GM21360 (cell line): ENCODE measurements at regions not wholly inside any gene's neighbourhood (a gene's known extent, or its start where the extent isn't known, plus 50 kb on each side); places are given as distances from the start of the nearest gene placed in this dataset.

Source experiments
- ATAC-seq: cut with Tn5 transposase; IDR thresholded peaks from one replicate; pipeline ENCODE4 v1.9.1; 2021; ENCODE audit warnings: mild to moderate bottlenecking, moderate library complexity; ENCODE audit not compliant: unreplicated experiment

DNA sequence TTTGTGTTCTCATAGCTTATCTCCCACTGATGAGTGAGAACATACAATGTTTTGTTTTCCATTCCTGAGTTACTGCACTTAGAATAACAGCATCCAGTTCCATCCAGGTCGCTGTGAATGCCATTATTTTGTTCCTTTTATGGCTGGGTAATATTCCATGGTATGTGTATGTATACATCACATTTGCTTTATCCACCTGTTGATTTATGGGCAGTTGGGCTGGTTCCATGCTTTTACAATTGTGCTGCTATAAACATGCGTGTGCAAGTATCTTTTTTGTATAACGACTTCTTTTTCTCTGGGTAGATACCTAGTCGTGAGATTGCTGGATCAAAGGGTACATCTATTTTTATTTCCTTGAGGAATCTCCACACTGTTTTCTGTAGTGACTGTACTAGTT lies 74.8 kb downstream of the ZNF280B start:
- no peak for ATAC-seq
